BE2C (cell line): ENCODE measurements at regions not wholly inside any gene's neighbourhood (a gene's known extent, or its start where the extent isn't known, plus 50 kb on each side); places are given as distances from the start of the nearest gene placed in this dataset.

ENCODE experiments used
- DNase-seq: peaks from one replicate; pipeline ENCODE4 v3.0.0-alpha.2; 2020
- H3K27me3 ChIP-seq: fragments of 250-450 bp; sonication (Bioruptor Pico); 2 replicates; pipeline ENCODE4 v1.5.1; 2020; ENCODE audit warnings: mild to moderate bottlenecking
- H3K36me3 ChIP-seq: fragments of 250-450 bp; sonication (Bioruptor Pico); 2 replicates; pipeline ENCODE4 v1.5.1; 2020; ENCODE audit warnings: mild to moderate bottlenecking
- H3K4me1 ChIP-seq: fragments of 250-450 bp; sonication (Bioruptor Pico); 2 replicates; pipeline ENCODE4 v1.5.1; 2020
- H3K4me3 ChIP-seq: 2 replicates; pipeline ENCODE4 v1.5.1; 2011; ENCODE audit warnings: low read depth, low read length
- H3K9me3 ChIP-seq: fragments of 250-450 bp; sonication (Bioruptor Pico); 2 replicates; pipeline ENCODE4 v1.5.1; 2020
- TF ChIP-seq, protein P1 (sequence below): IDR thresholded peaks from 2 replicates; pipeline ENCODE4 v1.5.1; 2012; ENCODE audit warnings: mild to moderate bottlenecking, low read depth, low read length

DNA sequence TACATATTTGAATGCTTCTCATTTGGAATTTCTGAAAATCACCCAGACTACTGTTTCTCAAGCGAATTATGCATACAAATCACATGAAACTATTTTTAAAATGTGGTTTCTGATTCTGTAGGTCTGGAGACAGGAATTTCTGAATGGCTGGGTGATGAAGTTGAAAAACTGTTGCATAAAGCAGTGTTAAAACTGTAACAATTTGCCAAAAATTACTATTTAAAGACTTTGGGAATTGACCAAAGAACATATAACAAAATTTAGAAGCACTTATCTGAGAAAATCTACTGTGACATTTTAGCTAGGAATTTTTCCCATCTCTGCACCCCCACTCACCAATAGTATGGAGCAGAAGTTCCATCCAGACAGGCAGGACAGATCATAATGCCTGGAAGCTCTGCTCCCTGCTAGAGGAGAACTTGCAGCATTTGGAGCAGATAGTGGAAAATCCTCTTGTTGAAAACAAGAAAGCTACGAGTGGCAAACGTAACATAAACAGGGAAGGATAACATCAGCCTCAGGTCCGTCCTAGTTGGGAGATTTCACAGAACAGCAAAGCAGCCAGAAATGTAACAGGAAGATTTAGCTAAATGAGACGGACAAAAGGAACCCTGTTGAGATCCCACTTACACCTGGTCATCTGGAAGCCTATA, 132.3 kb upstream of the MCTP2 start:
- Histone ChIP-seq H3K9me3 (no peaks in the 10 kb centered on the region), H3K36me3 (no peaks in the 10 kb centered on the region), H3K4me1 (no peaks in the 10 kb centered on the region), H3K4me3 (no peak overlapping the region), H3K27me3 (no peaks in the 10 kb centered on the region)
- TF ChIP-seq, protein P1, sequence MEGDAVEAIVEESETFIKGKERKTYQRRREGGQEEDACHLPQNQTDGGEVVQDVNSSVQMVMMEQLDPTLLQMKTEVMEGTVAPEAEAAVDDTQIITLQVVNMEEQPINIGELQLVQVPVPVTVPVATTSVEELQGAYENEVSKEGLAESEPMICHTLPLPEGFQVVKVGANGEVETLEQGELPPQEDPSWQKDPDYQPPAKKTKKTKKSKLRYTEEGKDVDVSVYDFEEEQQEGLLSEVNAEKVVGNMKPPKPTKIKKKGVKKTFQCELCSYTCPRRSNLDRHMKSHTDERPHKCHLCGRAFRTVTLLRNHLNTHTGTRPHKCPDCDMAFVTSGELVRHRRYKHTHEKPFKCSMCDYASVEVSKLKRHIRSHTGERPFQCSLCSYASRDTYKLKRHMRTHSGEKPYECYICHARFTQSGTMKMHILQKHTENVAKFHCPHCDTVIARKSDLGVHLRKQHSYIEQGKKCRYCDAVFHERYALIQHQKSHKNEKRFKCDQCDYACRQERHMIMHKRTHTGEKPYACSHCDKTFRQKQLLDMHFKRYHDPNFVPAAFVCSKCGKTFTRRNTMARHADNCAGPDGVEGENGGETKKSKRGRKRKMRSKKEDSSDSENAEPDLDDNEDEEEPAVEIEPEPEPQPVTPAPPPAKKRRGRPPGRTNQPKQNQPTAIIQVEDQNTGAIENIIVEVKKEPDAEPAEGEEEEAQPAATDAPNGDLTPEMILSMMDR, result no peak
- no peak for DNase-seq

DNA sequence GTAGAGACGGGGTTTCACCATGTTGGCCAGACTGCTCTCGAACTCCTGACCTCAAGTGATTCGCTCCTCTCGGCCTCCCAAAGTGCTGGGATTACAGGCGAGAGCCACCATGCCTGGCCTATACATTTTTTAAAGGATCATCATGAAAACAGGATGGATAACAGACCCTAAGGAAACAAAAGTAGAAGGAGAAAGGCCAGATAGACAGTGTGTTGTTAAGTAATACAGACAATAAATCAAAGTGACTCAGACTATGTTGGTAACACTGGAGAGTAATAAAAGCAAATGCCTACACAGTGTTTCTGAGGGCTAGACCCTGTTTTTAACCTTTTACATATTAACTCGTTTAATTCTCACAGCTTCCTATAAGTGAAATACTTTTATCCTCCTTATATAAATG, 133.8 kb upstream of the MCTP2 start:
- TF ChIP-seq, protein P1, result no peak
- Histone ChIP-seq H3K36me3 (no peaks in the 10 kb centered on the region), H3K4me1 (no peaks in the 10 kb centered on the region), H3K9me3 (no peaks in the 10 kb centered on the region), H3K4me3 (no peak overlapping the region), H3K27me3 (no peaks in the 10 kb centered on the region)
- no peak for DNase-seq

DNA sequence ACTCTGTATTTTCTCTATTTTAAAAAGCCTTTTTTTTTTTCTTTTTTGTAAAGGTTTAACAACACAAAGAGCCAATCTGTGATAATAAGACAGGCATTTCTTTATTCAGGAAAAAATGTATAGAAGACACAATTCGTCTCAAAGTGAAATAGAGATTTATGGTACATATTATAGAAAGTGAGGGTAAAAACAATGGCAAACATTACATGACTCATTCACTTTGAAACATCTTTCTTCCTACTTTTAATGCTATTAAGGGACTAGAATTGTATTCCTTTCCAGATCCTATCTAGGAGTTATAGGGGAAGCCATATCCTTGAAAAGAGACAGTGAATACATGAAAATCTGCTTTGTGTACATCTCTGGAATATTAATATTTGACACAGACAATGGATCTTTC, 137.1 kb upstream of the MCTP2 start:
- TF ChIP-seq, protein P1, result no peak
- H3K36me3 ChIP-seq, result no peaks in the 10 kb centered on the region
- no peaks in the 10 kb centered on the region for H3K4me1 ChIP-seq
- H3K27me3 ChIP-seq, result no peaks in the 10 kb centered on the region
- DNase-seq, result no peak
- no peak overlapping the region for H3K4me3 ChIP-seq
- no peaks in the 10 kb centered on the region for H3K9me3 ChIP-seq

DNA sequence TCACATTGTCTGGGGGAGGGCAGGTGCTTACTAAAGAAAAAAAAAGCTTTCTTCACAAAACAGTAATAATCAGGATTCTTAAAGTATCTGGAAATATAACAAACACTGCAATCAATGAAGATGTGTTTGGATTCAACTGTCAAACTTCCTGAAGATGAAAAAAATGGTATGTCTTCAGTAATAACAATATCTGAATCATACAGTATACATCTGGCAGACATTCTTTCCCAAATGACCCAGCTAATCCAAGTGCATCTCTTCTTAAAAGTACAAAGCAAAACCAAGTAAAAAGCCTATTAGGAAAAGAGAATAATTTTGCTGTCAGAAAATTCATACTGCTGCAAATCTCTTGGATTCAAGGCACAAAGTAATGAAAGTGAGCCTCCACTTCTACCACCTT, 145.0 kb upstream of the MCTP2 start:
- TF ChIP-seq, protein P1, result no peak
- Histone ChIP-seq H3K27me3 (no peaks in the 10 kb centered on the region), H3K36me3 (no peaks in the 10 kb centered on the region), H3K4me1 (no peaks in the 10 kb centered on the region; the same call in 1 of the 2 replicates), H3K9me3 (no peaks in the 10 kb centered on the region), H3K4me3 (peak overlapping the region; percentile 34; the same call in 1 of the 2 replicates)
- DNase-seq, result no peak

DNA sequence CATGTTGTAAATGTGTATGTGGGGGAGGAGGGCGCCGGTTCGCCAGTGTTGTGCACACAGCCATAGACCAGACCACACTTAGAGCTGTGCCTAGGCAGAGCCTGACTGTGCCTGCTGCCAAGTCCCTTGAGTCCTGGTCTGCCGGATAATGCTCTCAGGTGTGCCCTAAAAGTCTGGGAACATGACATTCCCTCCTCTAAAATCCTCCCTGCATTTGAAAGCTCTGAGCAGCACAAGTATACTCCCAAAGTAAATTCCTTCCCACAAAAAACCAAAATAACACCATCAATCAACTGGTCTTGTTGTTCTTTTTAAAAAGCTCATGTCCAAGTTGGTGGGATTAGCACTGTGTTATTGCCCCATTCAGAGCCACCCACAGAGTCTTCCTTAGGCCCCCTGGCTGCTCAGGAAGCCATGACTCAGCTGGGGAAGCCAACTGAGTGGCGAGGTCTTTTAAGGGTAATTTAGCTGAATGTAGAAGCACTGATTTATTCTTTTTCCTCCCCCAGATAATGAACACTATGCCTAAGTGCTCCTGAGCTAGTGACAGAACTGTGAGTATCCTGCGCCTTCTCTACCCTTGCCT, 147.8 kb upstream of the MCTP2 start:
- H3K27me3 ChIP-seq, result no peaks in the 10 kb centered on the region
- H3K4me3 ChIP-seq, result no peak overlapping the region
- TF ChIP-seq, protein P1, result no peak
- no peak for DNase-seq
- H3K9me3 ChIP-seq, result no peaks in the 10 kb centered on the region
- peaks cover 10% of the 10 kb centered on the region for H3K4me1 ChIP-seq
- H3K36me3 ChIP-seq, result no peaks in the 10 kb centered on the region

DNA sequence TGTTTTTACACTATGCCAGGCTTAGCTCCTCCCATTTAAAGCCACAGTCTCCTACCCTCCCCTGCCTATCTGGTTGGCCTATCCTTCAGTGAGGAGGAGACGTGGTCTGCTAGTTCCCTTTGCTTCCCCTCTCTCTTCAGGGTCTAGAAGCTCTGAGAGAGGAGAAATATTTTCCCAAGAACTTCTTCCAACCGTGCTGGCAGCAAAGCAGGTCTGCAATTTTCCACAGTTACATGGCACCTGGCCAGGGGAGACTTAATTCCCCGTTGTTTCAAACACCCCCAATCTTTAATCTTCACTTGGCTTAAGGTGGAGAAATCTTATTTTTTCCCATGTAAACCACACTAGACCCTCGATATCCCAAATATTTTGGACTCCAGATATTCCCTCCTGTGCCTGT, 149.5 kb upstream of the MCTP2 start:
- DNase-seq, result no peak
- Histone ChIP-seq H3K9me3 (no peaks in the 10 kb centered on the region), H3K4me3 (no peak overlapping the region), H3K4me1 (peaks cover 20% of the 10 kb centered on the region), H3K36me3 (no peaks in the 10 kb centered on the region), H3K27me3 (no peaks in the 10 kb centered on the region)
- TF ChIP-seq, protein P1, result no peak
